ENCODE measurements at regions not wholly inside any gene's neighbourhood (a gene's known extent, or its start where the extent isn't known, plus 50 kb on each side); places are given as distances from the start of the nearest gene placed in this dataset.

GRCh38 chr11:45512471-45513148, 152.8 kb downstream of the CHST1 start:
- DNase-seq (ENCODE audit: insufficient read length) (no peak), FAIRE-seq (no peak)
- no peak for TF ChIP-seq TAF1 (IDR thresholded peaks at IDR 0.05; ENCODE audit: borderline replicate concordance, low read depth, low read length)
- no peak for TF ChIP-seq POLR2A (IDR thresholded peaks at IDR 0.05; ENCODE audit: low read depth, low read length)
- no peak for TF ChIP-seq POLR2AphosphoS5 (IDR thresholded peaks at IDR 0.05; ENCODE audit: low read depth, low read length)

- FAIRE-seq (no peak), DNase-seq (ENCODE audit: insufficient read length) (no peak)
- TF ChIP-seq POLR2A (IDR thresholded peaks at IDR 0.05; ENCODE audit: low read depth, low read length): no peak
- no peak for TF ChIP-seq POLR2AphosphoS5 (IDR thresholded peaks at IDR 0.05; ENCODE audit: low read depth, low read length)
- no peak for TF ChIP-seq TAF1 (IDR thresholded peaks at IDR 0.05; ENCODE audit: borderline replicate concordance, low read depth, low read length)
These were observed 153.9 kb downstream of the CHST1 start for GRCh38 chr11:45511566-45511965.

- TF ChIP-seq POLR2AphosphoS5 (IDR thresholded peaks at IDR 0.05; ENCODE audit: low read depth, low read length) (no peak), TAF1 (IDR thresholded peaks at IDR 0.05; ENCODE audit: borderline replicate concordance, low read depth, low read length) (no peak), POLR2A (IDR thresholded peaks at IDR 0.05; ENCODE audit: low read depth, low read length) (no peak)
- FAIRE-seq: no peak
- DNase-seq (ENCODE audit: insufficient read length): no peak
These were observed 157.5 kb downstream of the CHST1 start for GRCh38 chr11:45507916-45508315.

GRCh38 chr11:45503311-45503710, 162.1 kb downstream of the CHST1 start:
- TF ChIP-seq TAF1 (IDR thresholded peaks at IDR 0.05; ENCODE audit: borderline replicate concordance, low read depth, low read length) (no peak), POLR2A (IDR thresholded peaks at IDR 0.05; ENCODE audit: low read depth, low read length) (no peak), POLR2AphosphoS5 (IDR thresholded peaks at IDR 0.05; ENCODE audit: low read depth, low read length) (no peak)
- no peak for FAIRE-seq
- DNase-seq (ENCODE audit: insufficient read length): no peak

GRCh38 chr11:45502226-45502545, 163.2 kb downstream of the CHST1 start:
- TF ChIP-seq TAF1 (IDR thresholded peaks at IDR 0.05; ENCODE audit: borderline replicate concordance, low read depth, low read length): no peak
- no peak for TF ChIP-seq POLR2AphosphoS5 (IDR thresholded peaks at IDR 0.05; ENCODE audit: low read depth, low read length)
- TF ChIP-seq POLR2A (IDR thresholded peaks at IDR 0.05; ENCODE audit: low read depth, low read length): no peak
- no peak for FAIRE-seq
- no peak for DNase-seq (ENCODE audit: insufficient read length)

GRCh38 chr11:45501392-45502225, 163.8 kb downstream of the CHST1 start:
- DNase-seq (ENCODE audit: insufficient read length) (no peak), FAIRE-seq (no peak)
- no peak for TF ChIP-seq POLR2AphosphoS5 (IDR thresholded peaks at IDR 0.05; ENCODE audit: low read depth, low read length)
- no peak for TF ChIP-seq POLR2A (IDR thresholded peaks at IDR 0.05; ENCODE audit: low read depth, low read length)
- TF ChIP-seq TAF1 (IDR thresholded peaks at IDR 0.05; ENCODE audit: borderline replicate concordance, low read depth, low read length): no peak

- DNase-seq (ENCODE audit: insufficient read length) (no peak), FAIRE-seq (no peak)
- TF ChIP-seq POLR2AphosphoS5 (IDR thresholded peaks at IDR 0.05; ENCODE audit: low read depth, low read length): no peak
- no peak for TF ChIP-seq TAF1 (IDR thresholded peaks at IDR 0.05; ENCODE audit: borderline replicate concordance, low read depth, low read length)
- TF ChIP-seq POLR2A (IDR thresholded peaks at IDR 0.05; ENCODE audit: low read depth, low read length): no peak
These were observed 165.0 kb downstream of the CHST1 start for GRCh38 chr11:45500451-45500850.

GRCh38 chr11:45494738-45495137, 170.7 kb downstream of the CHST1 start:
- no peak for DNase-seq (ENCODE audit: insufficient read length)

GRCh38 chr11:45489281-45489905, 176.0 kb downstream of the CHST1 start:
- FAIRE-seq (no peak), DNase-seq (ENCODE audit: insufficient read length) (no peak)
- TF ChIP-seq POLR2AphosphoS5 (IDR thresholded peaks at IDR 0.05; ENCODE audit: low read depth, low read length) (no peak), POLR2A (IDR thresholded peaks at IDR 0.05; ENCODE audit: low read depth, low read length) (no peak)

More at GRCh38 chr11:45494738-45495137, 170.7 kb downstream of the CHST1 start:
- FAIRE-seq: no peak
- TF ChIP-seq TAF1 (IDR thresholded peaks at IDR 0.05; ENCODE audit: borderline replicate concordance, low read depth, low read length): no peak
- TF ChIP-seq POLR2AphosphoS5 (IDR thresholded peaks at IDR 0.05; ENCODE audit: low read depth, low read length): no peak
- TF ChIP-seq POLR2A (IDR thresholded peaks at IDR 0.05; ENCODE audit: low read depth, low read length): no peak

- no peak for FAIRE-seq
- no peak for DNase-seq (ENCODE audit: insufficient read length)
- TF ChIP-seq TAF1 (IDR thresholded peaks at IDR 0.05; ENCODE audit: borderline replicate concordance, low read depth, low read length) (no peak), POLR2AphosphoS5 (IDR thresholded peaks at IDR 0.05; ENCODE audit: low read depth, low read length) (no peak), POLR2A (IDR thresholded peaks at IDR 0.05; ENCODE audit: low read depth, low read length) (no peak)
These were observed 179.0 kb downstream of the CHST1 start for GRCh38 chr11:45486461-45486860.

- DNase-seq (ENCODE audit: insufficient read length) (no peak), FAIRE-seq (no peak)
- TF ChIP-seq POLR2AphosphoS5 (IDR thresholded peaks at IDR 0.05; ENCODE audit: low read depth, low read length) (no peak), POLR2A (IDR thresholded peaks at IDR 0.05; ENCODE audit: low read depth, low read length) (no peak), TAF1 (IDR thresholded peaks at IDR 0.05; ENCODE audit: borderline replicate concordance, low read depth, low read length) (no peak)
These were observed 180.2 kb downstream of the CHST1 start for GRCh38 chr11:45485070-45485707.

Measured in GM12892 (cell line).